Pancreas (tissue), 10 donors: ENCODE measurements at regions not wholly inside any gene's neighbourhood (a gene's known extent, or its start where the extent isn't known, plus 50 kb on each side); places are given as distances from the start of the nearest gene placed in this dataset.

Source experiments
- ATAC-seq, 4 donors: fragments of 200-7000 bp; cut with Tn5 transposase; one replicate each; pipeline versions ENCODE4 v1.8.0 to v1.9.1; 2020; ENCODE audit warnings: mild to moderate bottlenecking in 4 of 4, moderate library complexity in 4 of 4
- DNase-seq, 6 donors: peaks; one replicate each; pipeline ENCODE4 v3.0.0-alpha.2; 2020
- FAIRE-seq: peaks from 2 replicates; lab custom pipeline; 2012; peaks lifted over from hg19 to GRCh38; lab: Jason Lieb, UNC
- H3K27ac ChIP-seq, 4 donors: fragments of 200-600 bp; sonication (generic); 1 replicate in 3 of 4; 2 replicates in 1 of 4; pipeline versions ENCODE4 v1.5.0 to v1.8.0; 2020
- H3K27me3 ChIP-seq, 4 donors: fragments of 200-600 bp; one replicate each; pipeline ENCODE4 v1.8.0; 2021
- H3K36me3 ChIP-seq, 3 donors: fragments of 200-600 bp; sonication (generic) in 1 of 3; one replicate each; pipeline versions ENCODE4 v1.5.0 to v1.8.0; 2020 to 2021
- H3K4me1 ChIP-seq, 3 donors: fragments of 200-600 bp; one replicate each; pipeline ENCODE4 v1.8.0; 2021
- H3K4me3 ChIP-seq, 4 donors: fragments of 200-600 bp; sonication (generic) in 2 of 4; one replicate each; pipeline versions ENCODE4 v1.5.0 to v1.8.0; 2020 to 2021
- H3K9me3 ChIP-seq, 4 donors: fragments of 200-600 bp; one replicate each; pipeline ENCODE4 v1.8.0; 2021
- CTCF ChIP-seq, 4 donors: fragments of 200-600 bp; sonication (generic) in 3 of 4; IDR thresholded peaks; one replicate each; pipeline versions ENCODE4 v1.5.0 to v1.8.0; 2021; ENCODE audit warnings: antibody characterized with exemption in 4 of 4
- WGBS, 2 donors: extraction: QIAGEN DNeasy Blood & Tissue Kit; methylation state at CpG; one replicate each; pipeline ENCODE4 v1.1.7; 2013; 5-methylcytosine and 5-hydroxymethylcytosine counted together
- intact Hi-C, 3 donors: fragments of 100-400 bp; cut with DNase I; formaldehyde crosslinking; loops; one replicate each; pipeline versions ENCODE4 v1.11.1 to v1.14.2; 2022
- donor health status: healthy with polysubstance abuse.
- donor health status: DM: no; HTN: no; CAD: no; lungs with moderate emphysema.
- donor health status: DM: no; HTN: no; CAD: no.
- donor health status: control.
- donor health status: control.
- donor health status: Bipolar disorder and iron deficiency.
- donor health status: DM: yes; HTN: yes; CAD: no.
- donor health status: DM: no; HTN: no; CAD: no.
- donor health status: DM: no; HTN: no; CAD: no.
- donor health status: DM: yes; HTN: yes; CAD: no.

GRCh38 chr3:118740722-118741290 lies 293.8 kb downstream of the IGSF11 start:
- H3K27me3 ChIP-seq: no peaks in the 10 kb centered on the region
- H3K4me1 ChIP-seq: peaks cover 0 to 3% (median 0%) of the 10 kb centered on the region in 3 donors
- intact Hi-C loops: no loop called here
- H3K27ac ChIP-seq: no peak overlapping the region
- no peak for ATAC-seq
- DNase-seq: no peak
- FAIRE-seq: no peak
- H3K4me3 ChIP-seq: no peak overlapping the region
- TF ChIP-seq CTCF (IDR thresholded peaks at IDR 0.05): no peak
- 92 to 93% methylated on average over 2 of the region's 2 CpGs for WGBS, 2 donors
- H3K36me3 ChIP-seq: no peaks in the 10 kb centered on the region
- no peaks in the 10 kb centered on the region for H3K9me3 ChIP-seq

GRCh38 chr3:118742760-118743159 lies 291.9 kb downstream of the IGSF11 start:
- ATAC-seq (no peak), FAIRE-seq (no peak), DNase-seq (no peak)
- Histone ChIP-seq H3K4me1 (no peaks in the 10 kb centered on the region), H3K27me3 (no peaks in the 10 kb centered on the region), H3K36me3 (no peaks in the 10 kb centered on the region), H3K27ac (no peak overlapping the region), H3K9me3 (no peaks in the 10 kb centered on the region), H3K4me3 (no peak overlapping the region)
- TF ChIP-seq CTCF (IDR thresholded peaks at IDR 0.05): no peak
- intact Hi-C loops: no loop called here
- WGBS, 2 donors: 84 to 94% methylated on average over 2 of the region's 2 CpGs

DNA sequence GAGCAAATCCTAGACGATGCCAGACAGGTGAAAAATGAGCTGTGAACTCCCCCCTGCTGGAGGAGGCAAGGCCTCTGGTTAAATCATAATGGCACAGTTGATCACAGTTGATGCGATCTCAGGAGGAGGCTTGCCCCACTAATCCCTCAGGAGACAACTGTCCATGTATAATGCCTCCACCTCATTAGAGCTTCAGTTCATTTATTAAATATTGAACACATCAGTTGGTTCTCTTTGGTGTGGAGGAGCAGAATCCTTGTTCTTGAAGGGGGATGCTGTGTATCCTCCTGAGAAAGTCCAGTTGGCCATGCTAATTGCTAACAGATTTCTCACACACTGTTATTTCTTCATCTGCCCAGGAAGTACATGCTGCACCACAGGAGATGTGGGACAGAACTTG lies 290.5 kb downstream of the IGSF11 start:
- intact Hi-C loops: no loop called here
- FAIRE-seq (no peak), DNase-seq (no peak), ATAC-seq (no peak)
- TF ChIP-seq CTCF (IDR thresholded peaks at IDR 0.05): no peak
- no peak overlapping the region for H3K4me3 ChIP-seq
- no peaks in the 10 kb centered on the region for H3K4me1 ChIP-seq
- WGBS, 2 donors: 51 to 62% methylated on average over 2 of the region's 2 CpGs
- H3K9me3 ChIP-seq: no peaks in the 10 kb centered on the region
- no peak overlapping the region for H3K27ac ChIP-seq
- H3K27me3 ChIP-seq: no peaks in the 10 kb centered on the region
- H3K36me3 ChIP-seq: no peaks in the 10 kb centered on the region

DNA sequence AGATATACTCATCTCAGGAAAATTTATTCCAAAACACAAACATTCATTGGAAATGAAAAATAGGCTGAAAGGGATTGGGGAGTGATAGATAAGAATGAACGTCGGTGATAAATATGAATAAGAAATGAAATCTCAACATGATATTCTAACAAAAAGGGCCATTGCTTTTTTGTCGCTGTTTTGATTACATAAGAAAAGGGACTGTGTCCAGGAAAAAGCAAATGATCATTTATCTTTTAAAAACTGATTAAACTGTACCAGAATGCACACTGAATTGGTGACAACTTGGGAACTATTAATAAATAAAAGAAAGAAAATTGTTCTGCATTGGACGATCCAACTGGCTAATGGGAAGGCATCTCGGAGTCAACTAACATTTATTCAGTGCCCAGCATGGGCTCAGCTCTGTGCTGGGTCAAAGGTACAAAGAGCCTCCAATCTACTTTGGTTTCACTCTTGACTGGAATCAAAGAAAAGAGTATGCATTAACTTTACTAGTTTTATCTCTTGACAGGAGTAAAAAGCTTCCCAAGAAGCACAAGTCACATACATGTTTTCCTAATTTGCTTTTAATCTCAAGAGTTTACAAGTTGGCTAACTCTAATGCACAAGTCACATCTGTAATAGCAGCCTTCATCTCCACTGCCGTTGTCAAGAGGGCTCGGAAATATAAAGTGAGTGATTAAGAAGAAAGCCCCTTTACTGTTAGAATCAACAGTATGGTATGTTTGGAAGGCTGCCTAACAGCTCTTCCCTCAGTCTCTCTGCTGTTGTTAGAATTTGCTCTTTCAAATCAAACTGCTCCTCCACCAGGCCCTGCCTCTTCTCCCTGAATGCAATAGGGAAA lies 280.0 kb downstream of the IGSF11 start:
- 51 to 58% methylated on average over 7 of the region's 7 CpGs for WGBS, 2 donors
- Histone ChIP-seq H3K27me3 (no peaks in the 10 kb centered on the region), H3K4me3 (no peak overlapping the region), H3K27ac (no peak overlapping the region), H3K9me3 (no peaks in the 10 kb centered on the region), H3K36me3 (no peaks in the 10 kb centered on the region), H3K4me1 (no peaks in the 10 kb centered on the region)
- no peak for DNase-seq
- ATAC-seq: no peak
- intact Hi-C loops: no loop called here
- no peak for FAIRE-seq
- TF ChIP-seq CTCF (IDR thresholded peaks at IDR 0.05): no peak

DNA sequence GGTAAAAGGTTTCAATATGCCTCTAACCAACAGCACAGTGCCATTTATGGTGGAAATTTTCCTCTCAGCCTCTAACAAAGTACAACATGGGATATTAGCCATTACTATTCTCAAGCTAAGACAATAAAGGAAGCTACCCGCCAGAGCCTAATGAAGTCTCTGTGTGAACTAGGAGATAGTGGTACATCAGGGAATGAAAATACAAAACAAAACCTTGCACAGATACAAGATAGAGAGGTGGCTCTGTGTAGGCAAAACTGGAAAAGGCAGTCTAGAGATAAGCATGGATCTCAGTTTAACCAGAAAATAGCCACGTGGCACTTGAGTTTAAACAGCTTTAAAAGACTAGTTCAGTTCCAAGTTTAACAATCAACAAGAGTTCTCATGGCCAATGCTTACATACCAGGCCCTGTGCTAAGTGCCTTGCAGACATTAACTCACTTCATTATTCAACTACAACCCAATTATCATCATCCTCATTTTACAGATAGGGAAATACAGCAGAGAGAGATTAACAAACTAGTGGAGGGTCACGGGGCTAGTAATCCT lies 279.3 kb downstream of the IGSF11 start:
- no peak overlapping the region for H3K27ac ChIP-seq
- H3K27me3 ChIP-seq: no peaks in the 10 kb centered on the region
- H3K4me3 ChIP-seq: no peak overlapping the region
- no peaks in the 10 kb centered on the region for H3K4me1 ChIP-seq
- FAIRE-seq (no peak), ATAC-seq (no peak), DNase-seq (no peak)
- H3K9me3 ChIP-seq: no peaks in the 10 kb centered on the region
- no peak for TF ChIP-seq CTCF (IDR thresholded peaks at IDR 0.05)
- 50 to 52% methylated on average over 3 of the region's 3 CpGs for WGBS, 2 donors
- H3K36me3 ChIP-seq: no peaks in the 10 kb centered on the region
- intact Hi-C loops: no loop called here
